ENCODE measurements at regions not wholly inside any gene's neighbourhood (a gene's known extent, or its start where the extent isn't known, plus 50 kb on each side); places are given as distances from the start of the nearest gene placed in this dataset.
A peak's percentile ranks its signal among the peaks of the same experiment; 100 is the strongest.

GRCh38 chr1:217311766-217312165 lies 319.1 kb downstream of the GPATCH2 start:
- TF ChIP-seq NFIC (IDR thresholded peaks at IDR 0.05) (no peak), EP300 (IDR thresholded peaks at IDR 0.05; ENCODE audit: borderline replicate concordance) (no peak), USF1 (IDR thresholded peaks at IDR 0.05) (no peak), FOXM1 (IDR thresholded peaks at IDR 0.05; ENCODE audit: borderline replicate concordance, low read depth) (no peak), RAD21 (IDR thresholded peaks at IDR 0.05; ENCODE audit: low read depth) (peak; percentile 30; the same call in 1 of the 2 replicates), CEBPB (IDR thresholded peaks at IDR 0.05) (no peak)

DNA sequence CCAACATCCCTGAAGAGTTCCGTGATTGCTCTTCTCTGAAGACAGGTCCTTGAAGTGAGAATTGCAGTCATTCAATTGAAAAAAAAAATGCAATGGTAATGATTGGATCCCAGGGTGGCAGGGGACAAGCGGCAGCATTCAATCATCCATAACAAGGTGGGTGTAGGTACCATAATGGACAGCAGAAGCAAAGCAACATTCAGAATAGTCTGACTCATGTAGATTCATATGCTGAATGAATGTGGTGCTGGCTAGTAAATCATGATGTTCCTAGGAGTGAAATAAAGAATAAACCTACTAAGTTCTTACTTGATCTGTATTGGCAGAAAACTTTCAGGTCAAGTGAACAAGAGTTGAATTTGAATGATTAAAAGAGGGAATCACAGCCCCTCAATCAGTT lies 319.6 kb downstream of the GPATCH2 start:
- no peak for TF ChIP-seq EP300 (IDR thresholded peaks at IDR 0.05; ENCODE audit: borderline replicate concordance)
- no peak for TF ChIP-seq TAF1 (IDR thresholded peaks at IDR 0.05; ENCODE audit: low read depth)
- TF ChIP-seq TCF12 (IDR thresholded peaks at IDR 0.05; ENCODE audit: low read depth): no peak
- TF ChIP-seq, protein P1, sequence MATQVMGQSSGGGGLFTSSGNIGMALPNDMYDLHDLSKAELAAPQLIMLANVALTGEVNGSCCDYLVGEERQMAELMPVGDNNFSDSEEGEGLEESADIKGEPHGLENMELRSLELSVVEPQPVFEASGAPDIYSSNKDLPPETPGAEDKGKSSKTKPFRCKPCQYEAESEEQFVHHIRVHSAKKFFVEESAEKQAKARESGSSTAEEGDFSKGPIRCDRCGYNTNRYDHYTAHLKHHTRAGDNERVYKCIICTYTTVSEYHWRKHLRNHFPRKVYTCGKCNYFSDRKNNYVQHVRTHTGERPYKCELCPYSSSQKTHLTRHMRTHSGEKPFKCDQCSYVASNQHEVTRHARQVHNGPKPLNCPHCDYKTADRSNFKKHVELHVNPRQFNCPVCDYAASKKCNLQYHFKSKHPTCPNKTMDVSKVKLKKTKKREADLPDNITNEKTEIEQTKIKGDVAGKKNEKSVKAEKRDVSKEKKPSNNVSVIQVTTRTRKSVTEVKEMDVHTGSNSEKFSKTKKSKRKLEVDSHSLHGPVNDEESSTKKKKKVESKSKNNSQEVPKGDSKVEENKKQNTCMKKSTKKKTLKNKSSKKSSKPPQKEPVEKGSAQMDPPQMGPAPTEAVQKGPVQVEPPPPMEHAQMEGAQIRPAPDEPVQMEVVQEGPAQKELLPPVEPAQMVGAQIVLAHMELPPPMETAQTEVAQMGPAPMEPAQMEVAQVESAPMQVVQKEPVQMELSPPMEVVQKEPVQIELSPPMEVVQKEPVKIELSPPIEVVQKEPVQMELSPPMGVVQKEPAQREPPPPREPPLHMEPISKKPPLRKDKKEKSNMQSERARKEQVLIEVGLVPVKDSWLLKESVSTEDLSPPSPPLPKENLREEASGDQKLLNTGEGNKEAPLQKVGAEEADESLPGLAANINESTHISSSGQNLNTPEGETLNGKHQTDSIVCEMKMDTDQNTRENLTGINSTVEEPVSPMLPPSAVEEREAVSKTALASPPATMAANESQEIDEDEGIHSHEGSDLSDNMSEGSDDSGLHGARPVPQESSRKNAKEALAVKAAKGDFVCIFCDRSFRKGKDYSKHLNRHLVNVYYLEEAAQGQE (IDR thresholded peaks at IDR 0.05; ENCODE audit: low read depth): no peak
- no peak for TF ChIP-seq NFIC (IDR thresholded peaks at IDR 0.05)
- no peak for TF ChIP-seq EGR1 (IDR thresholded peaks at IDR 0.05)
- no peak for TF ChIP-seq FOXM1 (IDR thresholded peaks at IDR 0.05; ENCODE audit: borderline replicate concordance, low read depth)
- no peak for TF ChIP-seq YY1 (IDR thresholded peaks at IDR 0.05; ENCODE audit: low read depth)
- no peak for TF ChIP-seq ZBTB7A (IDR thresholded peaks at IDR 0.05; ENCODE audit: low read depth)
- no peak for TF ChIP-seq CEBPB (IDR thresholded peaks at IDR 0.05)
- TF ChIP-seq USF1 (IDR thresholded peaks at IDR 0.05): no peak

DNA sequence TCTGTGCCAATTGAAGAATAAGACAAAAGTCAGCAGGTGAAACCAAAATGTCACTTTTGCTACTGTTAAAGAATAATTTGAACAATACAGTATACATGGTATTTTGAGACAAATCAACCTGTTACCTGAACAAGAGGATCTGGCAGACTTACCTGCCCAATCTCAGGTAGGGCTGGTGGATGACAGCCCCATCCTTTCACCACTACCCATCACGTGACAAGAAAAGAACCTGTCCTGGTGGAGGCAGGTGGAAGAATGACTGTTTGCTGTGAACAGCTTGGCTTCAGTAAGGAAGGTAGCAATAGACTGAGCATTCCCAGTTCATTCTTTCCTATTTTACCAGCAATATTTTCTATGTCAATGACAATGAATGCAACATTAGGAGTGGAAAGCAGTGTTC lies 349.6 kb downstream of the GPATCH2 start:
- 0 out of 2 replicates have a peak, but pooled peaks have one; percentile 10 for TF ChIP-seq USF1 (IDR thresholded peaks at IDR 0.05)
- no peak for TF ChIP-seq RAD21 (IDR thresholded peaks at IDR 0.05; ENCODE audit: low read depth)
- TF ChIP-seq TEAD4 (IDR thresholded peaks at IDR 0.05): no peak
- TF ChIP-seq EGR1 (IDR thresholded peaks at IDR 0.05): no peak

- TF ChIP-seq EP300 (IDR thresholded peaks at IDR 0.05; ENCODE audit: borderline replicate concordance) (no peak), NFIC (IDR thresholded peaks at IDR 0.05) (no peak), EGR1 (IDR thresholded peaks at IDR 0.05) (no peak), CREB1 (IDR thresholded peaks at IDR 0.05; ENCODE audit: low read depth) (no peak), USF1 (IDR thresholded peaks at IDR 0.05) (no peak), CEBPB (IDR thresholded peaks at IDR 0.05) (no peak), ZBTB7A (IDR thresholded peaks at IDR 0.05; ENCODE audit: low read depth) (no peak), TAF1 (IDR thresholded peaks at IDR 0.05; ENCODE audit: low read depth) (no peak)
- TF ChIP-seq, protein P1 (IDR thresholded peaks at IDR 0.05; ENCODE audit: low read depth): no peak
These were observed 355.1 kb downstream of the GPATCH2 start for GRCh38 chr1:217275655-217276398.

GRCh38 chr1:217274927-217275654 lies 355.8 kb downstream of the GPATCH2 start:
- TF ChIP-seq RAD21 (IDR thresholded peaks at IDR 0.05; ENCODE audit: low read depth): no peak
- no peak for TF ChIP-seq FOXM1 (IDR thresholded peaks at IDR 0.05; ENCODE audit: borderline replicate concordance, low read depth)
- TF ChIP-seq NFIC (IDR thresholded peaks at IDR 0.05): no peak
- TF ChIP-seq TAF1 (IDR thresholded peaks at IDR 0.05; ENCODE audit: low read depth): no peak
- no peak for TF ChIP-seq CREB1 (IDR thresholded peaks at IDR 0.05; ENCODE audit: low read depth)
- TF ChIP-seq TCF12 (IDR thresholded peaks at IDR 0.05; ENCODE audit: low read depth): no peak
- TF ChIP-seq ZBTB7A (IDR thresholded peaks at IDR 0.05; ENCODE audit: low read depth): no peak
- no peak for TF ChIP-seq USF1 (IDR thresholded peaks at IDR 0.05)
- TF ChIP-seq, protein P1 (IDR thresholded peaks at IDR 0.05; ENCODE audit: low read depth): no peak
- TF ChIP-seq EP300 (IDR thresholded peaks at IDR 0.05; ENCODE audit: borderline replicate concordance): no peak
